ENCODE measurements at regions not wholly inside any gene's neighbourhood (a gene's known extent, or its start where the extent isn't known, plus 50 kb on each side); places are given as distances from the start of the nearest gene placed in this dataset.
A peak's percentile ranks its signal among the peaks of the same experiment; 100 is the strongest.

DNA sequence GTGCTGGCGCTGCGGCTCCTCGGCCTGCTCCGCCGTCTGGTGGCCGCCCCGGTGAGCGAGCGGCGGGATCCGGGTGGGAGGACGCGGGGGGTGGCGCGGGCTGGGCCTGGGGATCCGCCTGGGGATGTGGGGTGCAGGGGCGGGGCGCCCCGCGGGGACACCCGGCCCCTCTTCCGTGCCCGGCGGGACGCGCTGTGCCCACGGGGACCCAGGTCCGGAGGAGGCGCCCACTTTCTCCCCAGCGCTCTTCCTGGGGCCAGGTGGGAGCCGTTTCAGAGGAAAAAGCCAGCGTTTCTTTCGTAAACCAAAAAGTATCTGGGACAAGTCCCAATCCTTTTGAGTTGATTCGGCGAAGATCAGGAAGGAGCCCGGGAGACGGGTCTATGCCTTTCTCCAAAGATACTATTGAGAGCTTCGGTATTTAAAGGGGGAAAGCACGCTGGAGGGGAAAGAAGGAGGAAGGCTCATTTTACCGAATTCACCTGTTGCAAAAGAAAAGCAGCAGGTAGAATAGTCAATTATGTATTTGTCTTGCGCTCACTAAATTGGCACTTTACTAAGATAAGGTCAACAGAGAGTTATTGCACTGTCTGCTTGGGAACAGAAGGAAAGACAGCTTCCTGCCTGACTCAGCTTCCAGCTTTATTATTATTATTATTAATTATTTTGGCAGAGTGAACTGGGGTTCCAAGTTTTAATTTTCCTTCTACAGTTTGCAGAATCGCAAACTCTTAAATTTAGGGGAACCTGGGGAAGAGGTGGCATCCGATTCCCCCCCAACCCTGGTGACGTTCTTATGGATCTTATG is 81.5 kb upstream of the CD99 start:
- Histone ChIP-seq H3K9me3 (ENCODE audit: insufficient read depth in 2 of 2, low read depth in 1 of 2, low read length in 1 of 2) (no peaks in the 10 kb centered on the region), H2BK20ac (ENCODE audit: low read length) (no peak overlapping the region), H2AFZ (ENCODE audit: low read length) (0 out of 2 replicates have a peak overlapping the region, but pooled peaks have one; percentile 11), H2BK5ac (ENCODE audit: low read depth, low read length) (0 out of 2 replicates have a peak overlapping the region, but pooled peaks have one; percentile 30), H4K8ac (ENCODE audit: extremely low read depth, insufficient read depth, low read length) (no peak overlapping the region; the same call in 1 of the 2 replicates), H3K4me1 (replicated peaks in 1 of 4; ENCODE audit: control insufficient read depth in 3 of 4, insufficient read depth in 4 of 4, low read length in 3 of 4) (peaks cover 0 to 6% (median 3%) of the 10 kb centered on the region in 4 experiments; a peak in 3 of 7 replicates), H3K36me3 (ENCODE audit: control insufficient read depth in 2 of 4, insufficient read depth in 4 of 4, low read length in 3 of 4) (peaks cover 0 to 18% (median 3%) of the 10 kb centered on the region in 4 experiments; a peak in 2 of 8 replicates), H3K79me1 (ENCODE audit: low read depth, low read length) (peaks cover 3% of the 10 kb centered on the region), H4K91ac (replicated peaks; ENCODE audit: insufficient read length, low read length) (no peak overlapping the region), H3K18ac (ENCODE audit: extremely low read depth, low read length) (no peak overlapping the region; the same call in 1 of the 2 replicates), H3K56ac (replicated peaks; ENCODE audit: insufficient read length, low read depth, low read length) (no peak overlapping the region), H3K23ac (ENCODE audit: insufficient read length) (no peak overlapping the region), H3K27ac (ENCODE audit: low read depth, low read length) (no peak overlapping the region), H3K4me3 (ENCODE audit: extremely low read depth in 1 of 4, insufficient read depth in 2 of 4, low read depth in 3 of 4, low read length in 4 of 4) (peak overlapping the region; percentile 77 to 88 (median 83)), H4K20me1 (replicated peaks in 1 of 2; ENCODE audit: control insufficient read depth in 1 of 2, insufficient read depth in 2 of 2, low read length in 2 of 2) (no peaks in the 10 kb centered on the region), H3K4ac (replicated peaks; ENCODE audit: insufficient read length, low read depth, low read length) (no peak overlapping the region), H2BK15ac (ENCODE audit: low read length) (peak overlapping the region; percentile 73; the same call in 1 of the 2 replicates), H3K23me2 (ENCODE audit: low read depth, low read length) (peaks cover 20% of the 10 kb centered on the region; the same call in 1 of the 2 replicates), H3K4me2 (ENCODE audit: insufficient read depth in 1 of 2, low read depth in 2 of 2, low read length in 2 of 2) (peak overlapping the region; percentile 84 to 98), H3K27me3 (replicated peaks in 1 of 4; ENCODE audit: control insufficient read depth in 3 of 4, extremely low read depth in 1 of 4, insufficient read depth in 3 of 4, low read length in 3 of 4) (no peaks in the 10 kb centered on the region), H3K14ac (ENCODE audit: insufficient read length) (no peak overlapping the region), H3K79me2 (ENCODE audit: control insufficient read depth in 1 of 2, insufficient read depth in 2 of 2, low read length in 2 of 2) (peaks cover 0 to 24% of the 10 kb centered on the region in 2 experiments; a peak in 3 of 4 replicates), H3K9ac (replicated peaks in 1 of 4; ENCODE audit: extremely low read depth in 1 of 4, low read depth in 3 of 4, low read length in 3 of 4) (peak overlapping the region in 3 of 4 experiments; percentile 5 to 81 (median 25); a peak in 3 of 7 replicates), H2AK5ac (ENCODE audit: low read depth, low read length) (no peak overlapping the region), H4K5ac (ENCODE audit: insufficient read length, low read depth, low read length) (peak overlapping the region; percentile 79), H2BK120ac (replicated peaks; ENCODE audit: low read depth, low read length) (no peak overlapping the region), H2BK12ac (ENCODE audit: low read depth, low read length) (no peak overlapping the region)
- POLR2A ChIA-PET (ENCODE audit: partially characterized antibody) = no interaction called here
- DNase-seq (ENCODE audit: low read depth in 1 of 2, low spot score in 2 of 2) (no peak), FAIRE-seq (no peak)
- CTCF ChIA-PET (ENCODE audit: partially characterized antibody) = no interaction called here
- 3% methylated on average over 20 of the region's 44 CpGs; no CpG with 5 or more reads in 1 of the 2 experiments for WGBS, 2 experiments (ENCODE audit: extremely low coverage in 1 of 2, insufficient coverage in 1 of 2, insufficient read length in 1 of 2, insufficient replicate concordance in 2 of 2, low coverage in 1 of 2, low lambda C conversion rate in 2 of 2, missing lambda C conversion rate in 1 of 2)
- TF ChIP-seq SP2 (IDR thresholded peaks at IDR 0.05; ENCODE audit: low read length) (no peak), FOSL1 (IDR thresholded peaks at IDR 0.05; ENCODE audit: insufficient read depth, low read depth, low read length) (no peak), KDM4A (IDR thresholded peaks at IDR 0.05; ENCODE audit: low read depth, low read length, severe bottlenecking) (peak; percentile 46)
